Left ventricle myocardium inferior (tissue), 1 donor: ENCODE measurements at regions not wholly inside any gene's neighbourhood (a gene's known extent, or its start where the extent isn't known, plus 50 kb on each side); places are given as distances from the start of the nearest gene placed in this dataset.

Experiments
- DNase-seq: peaks from one replicate; pipeline ENCODE4 v3.0.0-alpha.2; 2020
- H3K27ac ChIP-seq: fragments of 200-600 bp; replicated peaks from 2 replicates; pipeline ENCODE4 v1.8.0; 2021
- H3K27me3 ChIP-seq: fragments of 200-600 bp; 2 replicates; pipeline ENCODE4 v1.8.0; 2021; ENCODE audit warnings: low read depth
- H3K36me3 ChIP-seq: fragments of 200-600 bp; 2 replicates; pipeline ENCODE4 v1.8.0; 2021
- H3K4me1 ChIP-seq: fragments of 200-600 bp; 2 replicates; pipeline ENCODE4 v1.8.0; 2021
- H3K4me3 ChIP-seq: fragments of 200-600 bp; 2 replicates; pipeline ENCODE4 v1.8.0; 2021; ENCODE audit warnings: mild to moderate bottlenecking, moderate library complexity
- H3K9me3 ChIP-seq: fragments of 200-600 bp; replicated peaks from 2 replicates; pipeline ENCODE4 v1.8.0; 2021
- CTCF ChIP-seq: fragments of 200-600 bp; IDR thresholded peaks from 2 replicates; pipeline ENCODE4 v1.8.0; 2021; ENCODE audit warnings: antibody characterized with exemption, mild to moderate bottlenecking, borderline replicate concordance
- intact Hi-C: fragments of 100-400 bp; cut with micrococcal nuclease; formaldehyde crosslinking; loops from one replicate; pipeline ENCODE4 v1.11.0; 2022
- donor health status: DM: no; HTN: yes; CAD: no; lungs with severe emphysema.

GRCh38 chr13:21837288-21837687, 166.4 kb downstream of the FGF9 start:
- DNase-seq: no peak
- Histone ChIP-seq H3K27me3 (no peaks in the 10 kb centered on the region), H3K27ac (no peak overlapping the region), H3K4me1 (no peaks in the 10 kb centered on the region), H3K36me3 (no peaks in the 10 kb centered on the region), H3K9me3 (no peaks in the 10 kb centered on the region), H3K4me3 (no peak overlapping the region)
- no peak for TF ChIP-seq CTCF
- intact Hi-C loops: no loop called here

- intact Hi-C loops: no loop called here
- H3K27ac ChIP-seq: no peak overlapping the region
- no peak for TF ChIP-seq CTCF
- H3K36me3 ChIP-seq: no peaks in the 10 kb centered on the region
- no peaks in the 10 kb centered on the region for H3K27me3 ChIP-seq
- H3K4me3 ChIP-seq: no peak overlapping the region
- no peaks in the 10 kb centered on the region for H3K9me3 ChIP-seq
- no peak for DNase-seq
- no peaks in the 10 kb centered on the region for H3K4me1 ChIP-seq
These were observed 167.1 kb downstream of the FGF9 start for GRCh38 chr13:21837841-21838551.

DNA sequence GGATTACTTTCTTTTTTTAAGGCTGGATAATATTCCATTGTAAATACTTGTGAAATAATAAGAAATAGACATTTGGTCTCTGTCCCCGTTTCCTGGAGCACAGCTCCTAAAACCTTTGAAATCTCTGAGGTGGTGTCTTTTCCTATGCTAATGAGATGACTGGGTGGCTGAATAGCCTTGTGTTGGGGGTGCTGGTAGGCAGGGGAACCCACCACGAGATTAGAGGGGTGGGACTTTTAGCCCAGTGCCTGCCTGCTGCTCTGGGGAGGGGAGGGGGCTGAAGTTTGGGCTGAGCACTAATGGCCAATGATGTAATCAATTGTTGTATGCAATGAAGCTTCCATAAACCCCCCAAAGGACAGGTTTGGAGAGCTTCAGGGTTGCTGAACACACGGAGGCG, 175.7 kb downstream of the FGF9 start:
- intact Hi-C loops: no loop called here
- H3K4me1 ChIP-seq: peaks cover 11% of the 10 kb centered on the region
- no peak for DNase-seq
- no peak overlapping the region for H3K27ac ChIP-seq
- no peaks in the 10 kb centered on the region for H3K9me3 ChIP-seq
- no peaks in the 10 kb centered on the region for H3K27me3 ChIP-seq
- H3K4me3 ChIP-seq: no peak overlapping the region
- no peak for TF ChIP-seq CTCF
- H3K36me3 ChIP-seq: no peaks in the 10 kb centered on the region

DNA sequence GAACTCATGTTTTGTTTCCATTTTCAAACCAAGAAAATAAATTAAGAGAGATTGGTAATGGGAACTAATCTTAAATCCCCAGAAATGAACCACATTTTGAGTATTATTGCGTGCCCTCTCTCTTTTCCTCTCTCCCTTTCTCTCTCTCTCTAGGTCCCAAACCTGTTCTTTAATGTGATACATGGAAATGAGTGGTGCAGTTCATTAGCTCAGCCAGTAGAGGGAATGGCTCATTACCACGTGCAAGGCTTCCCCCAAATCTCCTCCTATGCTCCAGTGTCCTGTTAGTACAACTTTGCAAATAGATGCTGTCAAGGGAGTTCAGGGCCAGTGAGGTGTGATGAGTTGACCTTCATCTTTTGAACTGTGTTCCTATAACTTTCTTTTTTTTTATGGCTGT, 178.4 kb downstream of the FGF9 start:
- intact Hi-C loops: no loop called here
- Histone ChIP-seq H3K36me3 (no peaks in the 10 kb centered on the region), H3K4me1 (peaks cover 11% of the 10 kb centered on the region), H3K9me3 (no peaks in the 10 kb centered on the region), H3K4me3 (no peak overlapping the region), H3K27ac (no peak overlapping the region), H3K27me3 (no peaks in the 10 kb centered on the region)
- peak; percentile 68 for TF ChIP-seq CTCF
- DNase-seq: no peak

DNA sequence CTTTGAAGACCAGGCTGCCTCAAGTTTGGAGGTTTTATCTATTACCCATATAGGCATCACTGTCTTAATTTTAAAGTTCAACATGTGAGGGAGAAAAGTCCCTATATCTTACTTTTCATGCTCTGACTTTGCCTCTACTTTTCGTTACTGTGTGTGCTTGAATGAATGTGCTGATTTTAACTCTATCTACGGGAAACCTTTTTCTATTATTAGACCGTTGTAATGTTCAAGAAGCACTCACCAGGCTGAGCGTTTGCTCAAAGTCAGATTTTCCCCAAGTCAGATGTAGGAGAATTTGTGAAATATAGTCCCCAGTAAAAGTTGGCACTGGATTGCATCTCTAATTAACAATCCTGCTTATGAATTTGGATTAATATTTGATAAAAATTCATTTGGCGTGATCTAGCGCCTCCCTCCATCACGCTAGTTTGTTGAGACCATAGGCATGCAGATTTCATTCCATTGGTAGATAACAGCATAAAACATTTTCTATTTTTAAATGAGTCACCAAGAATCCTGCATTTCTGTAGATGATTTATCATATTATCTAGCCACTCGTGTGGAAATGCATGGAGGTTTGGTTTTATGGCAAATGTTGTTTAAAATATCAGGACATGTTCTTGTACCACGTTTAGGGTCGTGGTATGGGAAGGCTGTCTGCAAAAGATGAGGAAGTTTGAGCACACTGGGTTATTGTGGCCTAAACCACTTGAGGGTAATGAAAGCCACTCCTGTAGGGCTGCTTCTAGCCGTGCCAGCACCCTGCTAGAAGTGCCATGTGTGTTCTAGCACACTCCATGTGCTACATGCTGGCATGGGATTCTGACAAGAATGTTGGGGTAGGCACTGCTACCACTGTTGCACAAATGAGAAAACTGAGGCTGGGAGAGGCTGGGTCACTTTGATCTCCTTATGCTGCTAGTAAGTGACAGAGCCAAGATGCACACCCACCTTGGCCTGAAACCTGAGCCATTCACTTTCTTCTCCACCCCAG, 179.4 kb downstream of the FGF9 start:
- no peak for TF ChIP-seq CTCF
- no peak for DNase-seq
- no peaks in the 10 kb centered on the region for H3K36me3 ChIP-seq
- H3K9me3 ChIP-seq: no peaks in the 10 kb centered on the region
- no peak overlapping the region for H3K4me3 ChIP-seq
- peaks cover 11% of the 10 kb centered on the region for H3K4me1 ChIP-seq
- H3K27me3 ChIP-seq: no peaks in the 10 kb centered on the region
- intact Hi-C loops: no loop called here
- no peak overlapping the region for H3K27ac ChIP-seq
